NCI-H524 (cell line): ENCODE measurements at regions not wholly inside any gene's neighbourhood (a gene's known extent, or its start where the extent isn't known, plus 50 kb on each side); places are given as distances from the start of the nearest gene placed in this dataset.
A peak's percentile ranks its signal among the peaks of the same experiment; 100 is the strongest.
"Not testable (repeated sequence)": the region's sequence is repeated elsewhere in the genome, so short reads cannot be mapped to it uniquely, and the experiment has no call there.

Source experiments
- DNase-seq, 2 experiments: peaks; one replicate each; lab custom pipeline; 2025; lab: John Stamatoyannopoulos, UW

DNA sequence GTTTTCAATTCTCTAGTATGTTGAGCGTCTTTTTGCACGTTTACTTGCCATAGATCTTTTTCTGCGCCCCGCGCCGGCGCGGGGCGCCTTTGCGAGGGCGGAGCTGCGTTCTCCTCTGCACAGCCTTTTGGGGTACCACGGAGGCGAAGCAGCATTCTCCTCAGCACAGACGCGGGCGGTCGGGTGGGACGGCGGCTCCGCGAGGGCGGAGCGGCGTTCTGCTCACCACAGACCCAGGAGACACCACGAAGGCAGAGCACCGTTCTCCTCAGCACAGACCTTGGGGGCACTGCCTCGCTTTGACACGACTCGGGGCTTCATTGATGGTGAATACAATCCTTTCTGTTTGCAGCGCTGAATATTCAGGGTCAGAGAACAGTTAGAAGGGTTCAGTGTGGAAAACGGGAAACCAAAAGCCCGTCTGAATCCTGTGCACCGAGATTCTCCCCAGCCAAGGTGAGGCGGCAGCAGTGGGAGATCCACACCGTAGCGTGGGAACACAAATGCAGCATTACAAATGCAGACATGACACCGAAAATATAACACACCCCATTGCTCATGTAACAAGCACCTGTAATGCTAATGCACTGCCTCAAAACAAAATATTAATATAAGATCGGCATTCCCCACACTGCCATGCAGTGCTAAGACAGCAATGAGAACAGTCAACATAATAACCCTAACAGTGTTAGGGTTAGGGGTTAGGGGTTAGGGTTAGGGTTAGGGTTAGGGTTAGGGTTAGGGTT, 190.7 kb upstream of the VIPR2 start:
- DNase-seq: not testable (repeated sequence)

- DNase-seq: not testable (repeated sequence)
Measured at GRCh38 chr7:159332854-159333479, 188.3 kb upstream of the VIPR2 start.

GRCh38 chr7:159331462-159331861, 186.8 kb upstream of the VIPR2 start:
- DNase-seq: no peak

- no peak for DNase-seq
Measured at GRCh38 chr7:159329818-159330378, 185.2 kb upstream of the VIPR2 start.

DNA sequence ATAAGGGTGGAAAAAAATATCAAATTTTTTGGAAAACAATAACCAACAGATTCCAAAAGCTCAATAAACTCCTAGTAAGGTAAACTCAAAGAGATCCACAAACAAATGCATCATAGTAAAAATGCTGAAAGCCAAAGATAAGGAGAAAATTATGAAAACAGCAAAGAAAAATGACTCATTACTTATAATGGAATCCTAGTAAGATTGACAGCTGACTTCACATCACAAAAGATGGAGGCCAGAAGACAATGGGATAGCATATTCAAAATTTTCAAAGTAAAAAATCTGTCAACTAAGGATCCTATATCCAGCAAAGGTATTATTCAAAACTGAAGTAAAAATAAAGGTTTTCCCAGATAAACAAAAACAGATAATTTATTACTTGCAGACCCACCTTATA, 183.4 kb upstream of the VIPR2 start:
- no peak for DNase-seq

DNA sequence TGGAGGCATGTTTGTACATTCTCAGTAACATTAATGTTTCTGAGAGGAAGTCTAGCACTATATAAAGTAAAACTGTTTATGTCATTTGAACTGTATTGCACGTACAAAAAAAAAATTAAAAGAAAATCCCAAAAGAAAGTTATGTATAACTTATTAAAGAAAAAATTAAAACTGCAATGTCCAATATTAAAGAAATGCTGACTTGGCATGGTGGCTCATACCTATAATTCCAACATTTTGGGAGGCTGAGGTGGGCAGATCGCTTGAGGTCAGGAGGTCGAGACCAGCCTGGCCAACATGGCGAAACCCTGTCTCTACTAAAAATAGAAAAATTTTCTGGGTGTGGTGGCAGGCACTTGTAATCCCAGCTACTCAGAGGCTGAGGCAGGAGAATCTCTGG, 178.7 kb upstream of the VIPR2 start:
- no peak for DNase-seq

DNA sequence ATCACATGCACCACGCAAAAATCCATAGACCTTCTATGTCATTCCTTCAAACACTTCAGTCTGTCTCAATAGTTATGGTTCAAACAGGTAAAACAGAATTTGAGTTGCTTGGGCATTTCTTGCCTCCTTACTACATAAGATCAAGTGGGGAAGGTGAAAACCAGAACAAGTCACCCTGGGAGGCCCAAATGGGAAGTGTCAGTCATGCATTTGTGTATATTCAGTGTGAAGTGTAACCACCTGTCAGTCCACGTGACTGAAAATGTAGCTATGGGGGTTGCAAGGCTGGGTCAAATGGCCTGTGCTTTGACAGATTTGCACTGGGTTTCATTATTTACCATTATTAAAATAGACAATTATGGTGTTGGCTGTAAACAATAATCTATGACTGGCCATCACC, 176.6 kb upstream of the VIPR2 start:
- DNase-seq: no peak

- DNase-seq: no peak
Measured at GRCh38 chr7:159318682-159319351, 174.2 kb upstream of the VIPR2 start.

DNA sequence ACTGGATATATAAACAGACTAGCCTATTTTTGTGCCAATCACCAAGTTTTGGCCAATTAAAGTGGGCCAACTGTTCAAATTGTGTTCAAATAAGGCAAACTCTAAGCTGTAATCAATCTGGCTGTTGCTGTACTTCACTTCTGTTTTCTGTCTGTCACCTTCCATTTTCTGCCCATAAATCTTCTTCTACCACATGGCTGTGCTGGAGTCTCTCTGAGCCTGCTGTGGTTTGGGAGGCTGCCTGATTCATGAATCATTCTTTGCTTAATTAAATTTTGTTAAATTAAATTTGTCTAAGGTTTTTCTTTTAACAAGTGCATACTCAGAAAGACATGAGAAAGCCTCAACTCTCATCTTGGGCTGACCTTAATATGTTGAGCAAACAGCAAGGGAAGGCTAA, 172.6 kb upstream of the VIPR2 start:
- no peak for DNase-seq

DNA sequence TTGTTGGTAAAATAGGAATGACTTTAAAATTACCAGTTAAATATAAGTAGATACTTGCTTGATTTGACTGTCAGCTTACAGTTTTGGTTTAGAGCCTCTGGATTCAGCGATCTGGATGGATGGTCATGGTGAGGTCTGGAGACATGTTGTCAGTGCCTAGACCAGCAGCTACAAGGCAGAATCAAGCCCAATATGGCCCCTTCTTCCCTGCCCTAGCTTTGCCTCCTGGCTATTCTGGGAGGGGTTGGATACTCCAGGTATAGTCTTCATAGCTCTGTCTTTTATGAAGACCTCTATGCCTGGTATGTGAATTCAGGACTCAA, 166.5 kb upstream of the VIPR2 start:
- no peak for DNase-seq

DNA sequence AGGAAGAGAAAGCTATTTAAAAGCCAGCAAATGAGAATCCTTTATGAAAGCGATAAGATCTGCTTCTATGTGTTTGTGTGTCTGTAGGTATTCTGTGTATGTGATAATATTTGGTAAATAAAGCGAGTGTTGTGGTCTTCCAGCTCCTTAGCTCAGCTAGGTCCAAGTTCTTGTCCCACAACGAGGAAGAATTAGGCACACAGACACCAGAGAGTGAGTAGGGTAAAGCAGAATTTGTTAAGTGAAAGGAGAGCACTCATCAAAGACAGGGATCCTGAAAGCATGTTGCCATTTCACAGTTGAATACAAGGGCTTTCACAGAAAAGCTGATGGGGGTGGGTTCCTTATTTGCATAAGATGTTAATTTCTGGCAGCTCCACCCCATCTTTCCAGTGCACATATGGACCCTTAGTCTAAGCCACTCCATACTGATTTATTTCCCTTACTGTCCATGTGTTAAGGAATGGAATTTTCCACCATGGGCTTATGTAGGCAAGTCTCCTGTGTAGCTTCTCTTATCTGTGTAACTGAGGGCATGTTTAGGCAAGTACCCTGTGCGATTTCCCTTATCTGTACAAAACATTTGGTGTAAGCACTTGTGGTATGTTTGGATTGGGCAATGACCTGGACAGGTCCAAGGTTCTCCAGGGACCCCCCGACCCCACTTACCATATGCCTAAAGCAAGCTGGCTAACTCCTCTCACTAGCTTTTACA, 165.9 kb upstream of the VIPR2 start:
- peak in 1 of 2 experiments; percentile 4 for DNase-seq

- not testable (repeated sequence) for DNase-seq
Measured at GRCh38 chr7:159309214-159309613, 164.5 kb upstream of the VIPR2 start.

DNA sequence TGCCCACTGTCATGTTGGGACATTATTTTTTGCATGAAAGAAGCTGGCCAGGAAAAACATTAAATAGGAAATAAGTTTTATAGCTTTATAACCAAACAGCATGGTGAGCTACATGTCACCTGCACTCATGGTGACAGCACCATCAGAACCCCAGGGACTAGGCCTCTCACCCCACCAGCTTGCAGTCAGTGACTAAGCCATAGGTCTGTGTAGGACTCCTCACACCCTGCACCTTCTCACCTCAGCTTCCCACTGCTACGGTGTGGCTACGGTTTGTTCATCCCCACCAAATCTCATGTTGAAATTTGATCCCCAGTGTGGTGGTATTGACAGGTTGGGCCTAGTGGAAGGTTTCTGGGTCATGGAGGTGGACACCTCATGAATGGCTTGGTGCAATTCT, 161.3 kb upstream of the VIPR2 start:
- no peak for DNase-seq

DNA sequence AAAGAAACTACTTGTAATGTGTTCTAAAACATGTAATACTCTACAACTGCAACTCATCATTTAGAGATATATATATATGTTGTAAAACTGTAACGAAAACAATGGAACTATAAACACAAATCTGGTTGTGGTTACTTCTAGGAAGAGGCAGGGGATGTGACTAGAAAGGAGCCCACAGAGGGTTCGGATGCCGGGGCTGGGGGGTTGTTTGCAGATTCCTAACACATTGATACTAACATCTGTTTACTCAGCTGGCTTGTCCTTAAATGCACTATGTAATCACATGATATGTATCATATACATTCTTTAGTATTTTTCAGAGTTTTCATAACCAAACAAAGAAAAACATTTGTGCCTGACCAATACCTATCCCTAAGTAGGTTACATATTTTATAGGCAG, 160.5 kb upstream of the VIPR2 start:
- DNase-seq: not testable (repeated sequence)

GRCh38 chr7:159303510-159303909, 158.8 kb upstream of the VIPR2 start:
- DNase-seq: not testable (repeated sequence)

GRCh38 chr7:159296093-159296681, 151.5 kb upstream of the VIPR2 start:
- DNase-seq: no peak

- DNase-seq: not testable (repeated sequence)
Measured at GRCh38 chr7:159286487-159286886, 141.8 kb upstream of the VIPR2 start.

- no peak for DNase-seq
Measured at GRCh38 chr7:159281573-159281972, 136.9 kb upstream of the VIPR2 start.

DNA sequence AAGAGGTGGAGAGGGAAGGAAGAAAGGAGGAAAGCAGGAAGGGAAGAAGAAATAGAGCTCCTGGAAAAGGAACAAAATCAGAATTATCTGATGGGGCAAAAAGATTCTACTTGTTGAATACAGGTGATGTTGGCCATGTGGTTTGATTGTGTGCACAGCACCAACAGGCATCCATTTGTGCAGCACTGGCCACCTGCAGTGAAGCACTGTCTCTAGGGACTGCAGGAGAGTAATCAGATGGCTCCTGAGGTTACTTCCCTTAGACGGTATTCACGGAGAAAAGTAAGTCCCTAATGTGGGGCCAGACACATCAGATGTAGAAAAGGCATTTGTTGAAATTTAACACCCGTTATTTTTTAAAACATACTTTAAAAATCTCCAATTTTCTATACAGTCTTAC, 135.3 kb upstream of the VIPR2 start:
- no peak for DNase-seq

- DNase-seq: peak; percentile 7 to 61
Measured at GRCh38 chr7:159272739-159273138, 128.1 kb upstream of the VIPR2 start.

- DNase-seq: no peak
Measured at GRCh38 chr7:159271781-159272180, 127.1 kb upstream of the VIPR2 start.

DNA sequence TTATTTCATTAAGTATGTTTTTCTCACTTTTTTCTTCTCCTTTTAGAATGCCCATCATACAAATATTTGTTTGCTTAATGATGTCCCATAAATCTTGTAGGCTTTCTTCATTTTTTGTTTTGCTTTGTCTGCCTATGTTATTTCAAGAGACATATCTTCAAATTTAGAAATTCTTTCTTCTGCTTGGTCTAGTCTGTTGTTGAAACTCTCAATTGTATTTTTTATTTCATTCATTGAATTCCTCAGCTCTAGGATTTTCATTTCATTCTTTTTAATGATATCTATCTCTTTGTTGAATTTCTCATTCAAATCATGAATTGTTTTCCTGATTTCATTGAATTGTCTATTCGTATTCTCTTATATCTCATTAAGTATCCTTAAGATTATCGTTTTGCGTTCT, 125.1 kb upstream of the VIPR2 start:
- DNase-seq: no peak
